PFSK-1 (cell line): ENCODE measurements at regions not wholly inside any gene's neighbourhood (a gene's known extent, or its start where the extent isn't known, plus 50 kb on each side); places are given as distances from the start of the nearest gene placed in this dataset.

ENCODE experiments used
- FOXP2 ChIP-seq: optimal IDR thresholded peaks from 2 replicates; pipeline ENCODE3; 2011; ENCODE audit warnings: borderline replicate concordance, control low read depth, inconsistent platforms; ENCODE audit not compliant: insufficient read depth; ENCODE audit errors: extremely low read length, extremely low read depth
- POLR2AphosphoS5 ChIP-seq: IDR thresholded peaks from 2 replicates; pipeline ENCODE4 v1.6.1; 2012; ENCODE audit warnings: low read depth, mild to moderate bottlenecking, control low read depth, low read length, moderate library complexity
- REST ChIP-seq, 2 experiments: IDR thresholded peaks; 2 replicates each; pipeline versions ENCODE4 v1.6.1 to v1.8.0; 2011 to 2012; ENCODE audit warnings: low read depth in 2 of 2, low read length in 2 of 2, control low read depth in 1 of 2, inconsistent platforms in 1 of 2, mild to moderate bottlenecking in 1 of 2, moderate library complexity in 1 of 2; ENCODE audit not compliant: insufficient read depth in 1 of 2
- SIN3A ChIP-seq: IDR thresholded peaks from 2 replicates; pipeline ENCODE4 v1.6.1; 2012; ENCODE audit warnings: mild to moderate bottlenecking, low read length, moderate library complexity, borderline replicate concordance; ENCODE audit not compliant: insufficient read depth
- TAF1 ChIP-seq: IDR thresholded peaks from 2 replicates; pipeline ENCODE4 v1.6.1; 2012; ENCODE audit warnings: low read length, control low read depth, borderline replicate concordance; ENCODE audit not compliant: insufficient read depth

GRCh38 chr13:71935166-71935840 lies 68.3 kb upstream of the DACH1 start:
- TF ChIP-seq TAF1 (no peak), SIN3A (no peak), FOXP2 (no peak), POLR2AphosphoS5 (no peak), REST (IDR thresholded peaks at IDR 0.05; ENCODE audit: insufficient read depth in 1 of 2, low read depth in 2 of 2, low read length in 2 of 2) (no peak)

GRCh38 chr13:71924931-71925330 lies 57.9 kb upstream of the DACH1 start:
- TF ChIP-seq TAF1 (no peak), POLR2AphosphoS5 (no peak), SIN3A (no peak), FOXP2 (no peak), REST (IDR thresholded peaks at IDR 0.05; ENCODE audit: insufficient read depth in 1 of 2, low read depth in 2 of 2, low read length in 2 of 2) (no peak)

- TF ChIP-seq TAF1: no peak
- TF ChIP-seq FOXP2: no peak
- no peak for TF ChIP-seq SIN3A
- no peak for TF ChIP-seq REST (IDR thresholded peaks at IDR 0.05; ENCODE audit: insufficient read depth in 1 of 2, low read depth in 2 of 2, low read length in 2 of 2)
- TF ChIP-seq POLR2AphosphoS5: no peak
These were observed 55.2 kb upstream of the DACH1 start for GRCh38 chr13:71922194-71922593.
